T-cell (primary cell): ENCODE measurements at regions not wholly inside any gene's neighbourhood (a gene's known extent, or its start where the extent isn't known, plus 50 kb on each side); places are given as distances from the start of the nearest gene placed in this dataset.

Experiments used
- ATAC-seq, 4 experiments: fragments of 200-7000 bp in 3 of 4; fragments of 150-1000 bp in 1 of 4; cut with Tn5 transposase; replicated peaks in 1 of 4; 1 replicate in 3 of 4; 2 replicates in 1 of 4; pipeline ENCODE4 v1.10.0; 2021; ENCODE audit warnings: moderate library complexity in 3 of 4, mild to moderate bottlenecking in 2 of 4, moderate number of reproducible peaks in 1 of 4
- CTCF ChIA-PET, 2 donors: fragments of 300-600 bp; sonication (Branson Sonifier 250); formaldehyde crosslinking; loops; one replicate each; lab custom pipeline; 2022; ENCODE audit warnings: antibody characterized with exemption in 2 of 2; lab: Charles Lee
- POLR2A ChIA-PET, 2 donors: fragments of 300-600 bp; sonication (Branson Sonifier 250); formaldehyde crosslinking; loops; one replicate each; lab custom pipeline; 2022; ENCODE audit warnings: antibody characterized with exemption in 2 of 2; lab: Charles Lee
- DNase-seq, 35 experiments: peaks; one replicate each; pipeline versions ENCODE4 v3.0.0 to v3.0.0-alpha.2; 2013 to 2023
- H3K27ac ChIP-seq: one replicate; pipeline ENCODE4 v1.5.1; 2013; ENCODE audit warnings: low read length
- H3K27me3 ChIP-seq, 2 experiments: replicated peaks in 1 of 2; 1 replicate in 1 of 2; 2 replicates in 1 of 2; pipeline versions ENCODE4 v1.6.1 to v1.7.0; 2013; ENCODE audit warnings: low read length in 1 of 2, mixed read lengths in 1 of 2; ENCODE audit not compliant: control insufficient read depth in 2 of 2, insufficient read depth in 2 of 2; ENCODE audit errors: extremely low read depth in 1 of 2
- H3K36me3 ChIP-seq, 2 donors: 1 replicate in 1 of 2; 2 replicates in 1 of 2; pipeline versions ENCODE4 v1.6.1 to v1.7.0; 2013; ENCODE audit warnings: low read length in 1 of 2; ENCODE audit not compliant: control insufficient read depth in 2 of 2, insufficient read depth in 1 of 2; ENCODE audit errors: extremely low read depth in 1 of 2
- H3K4me1 ChIP-seq, 2 experiments: 1 replicate in 1 of 2; 2 replicates in 1 of 2; pipeline versions ENCODE4 v1.6.1 to v1.7.0; 2013; ENCODE audit warnings: low read length in 2 of 2, mixed read lengths in 1 of 2; ENCODE audit not compliant: insufficient read depth in 2 of 2, control insufficient read depth in 1 of 2; ENCODE audit errors: extremely low read depth in 1 of 2
- H3K4me3 ChIP-seq, 2 donors: 1 replicate in 1 of 2; 2 replicates in 1 of 2; pipeline versions ENCODE4 v1.5.1 to v1.7.0; 2013; ENCODE audit warnings: mild to moderate bottlenecking in 2 of 2, low read length in 1 of 2, moderate library complexity in 1 of 2; ENCODE audit not compliant: control insufficient read depth in 1 of 2; ENCODE audit errors: extremely low read depth in 1 of 2
- H3K9me3 ChIP-seq: 2 replicates; pipeline ENCODE4 v1.7.0; 2013
- H3K27ac Mint-ChIP-seq, 2 donors: one replicate each; pipeline ENCODE4 v1.8.0; 2020 to 2021; ENCODE audit warnings: mild to moderate bottlenecking in 2 of 2, mixed read lengths in 2 of 2
- H3K27me3 Mint-ChIP-seq, 2 donors: one replicate each; pipeline ENCODE4 v1.8.0; 2021 to 2022; ENCODE audit warnings: mixed read lengths in 2 of 2
- H3K36me3 Mint-ChIP-seq: one replicate; pipeline ENCODE4 v1.8.0; 2021; ENCODE audit warnings: mixed read lengths
- H3K4me1 Mint-ChIP-seq, 3 donors: one replicate each; pipeline ENCODE4 v1.8.0; 2020 to 2022; ENCODE audit warnings: mixed read lengths in 3 of 3, mild to moderate bottlenecking in 1 of 3
- H3K4me3 Mint-ChIP-seq, 3 donors: one replicate each; pipeline ENCODE4 v1.8.0; 2020 to 2022; ENCODE audit warnings: mild to moderate bottlenecking in 3 of 3, mixed read lengths in 3 of 3, moderate library complexity in 3 of 3
- H3K9me3 Mint-ChIP-seq, 3 donors: one replicate each; pipeline ENCODE4 v1.8.0; 2020 to 2022; ENCODE audit warnings: mixed read lengths in 3 of 3
- WGBS: methylation state at CpG from one replicate; pipeline ENCODE4 v1.1.5; 2013; ENCODE audit warnings: missing lambda C conversion rate; ENCODE audit not compliant: insufficient coverage; 5-methylcytosine and 5-hydroxymethylcytosine counted together

GRCh38 chr2:199163613-199164458, 293.9 kb downstream of the SATB2 start:
- Mint-ChIP-seq H3K27ac (no peak overlapping the region), H3K4me1 (no peaks in the 10 kb centered on the region), H3K36me3 (no peaks in the 10 kb centered on the region), H3K4me3 (no peak overlapping the region), H3K9me3 (peaks cover 0 to 5% (median under 1%) of the 10 kb centered on the region in 3 donors), H3K27me3 (peaks cover 0 to 3% of the 10 kb centered on the region in 2 donors)
- Histone ChIP-seq H3K27ac (no peak overlapping the region), H3K9me3 (no peaks in the 10 kb centered on the region), H3K36me3 (no peaks in the 10 kb centered on the region), H3K4me3 (no peak overlapping the region), H3K4me1 (no peaks in the 10 kb centered on the region), H3K27me3 (no peaks in the 10 kb centered on the region)
- ChIA-PET POLR2A (no interaction called here), CTCF (no interaction called here)
- DNase-seq, result no peak
- WGBS, result 77% methylated on average over 3 of the region's 5 CpGs
- no peak for ATAC-seq

DNA sequence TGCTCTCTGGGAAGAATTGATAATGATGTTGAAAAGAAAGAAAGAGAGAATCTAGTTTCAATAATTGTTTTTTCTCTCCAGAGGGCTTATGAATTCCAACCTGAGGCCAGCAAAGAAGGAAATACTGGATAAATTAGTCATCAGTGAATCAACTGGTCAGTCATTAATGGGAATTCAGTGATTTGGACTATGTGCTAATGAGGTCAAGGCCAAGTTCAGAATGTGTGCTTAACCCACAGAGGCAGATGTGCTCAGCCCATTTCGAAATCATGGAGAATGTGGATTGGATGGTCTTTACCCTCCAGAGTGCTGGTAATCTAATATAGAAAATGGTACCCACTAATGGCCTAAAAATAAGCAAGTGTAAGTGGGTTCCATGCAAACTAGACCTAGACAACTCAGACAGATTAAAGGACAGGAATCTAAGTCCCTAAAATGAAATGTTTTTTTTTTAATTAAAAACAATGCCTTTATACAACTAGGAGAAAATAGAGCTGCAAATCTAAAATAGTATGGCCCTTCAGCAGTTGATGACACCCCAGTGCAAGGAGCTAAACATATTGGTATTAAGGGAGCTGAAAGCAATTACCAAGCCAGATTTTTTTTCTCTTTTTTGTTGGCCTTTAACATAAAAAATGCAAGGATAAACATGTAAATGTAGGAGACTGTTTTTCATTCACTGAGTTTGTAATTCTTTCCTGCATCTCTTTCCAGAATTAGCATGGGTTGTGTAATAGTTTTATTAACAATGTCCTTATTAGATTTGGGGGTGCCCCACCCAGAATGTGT, 296.9 kb downstream of the SATB2 start:
- Histone ChIP-seq H3K9me3 (no peaks in the 10 kb centered on the region), H3K36me3 (no peaks in the 10 kb centered on the region), H3K27ac (no peak overlapping the region), H3K27me3 (no peaks in the 10 kb centered on the region), H3K4me3 (no peak overlapping the region), H3K4me1 (no peaks in the 10 kb centered on the region)
- Mint-ChIP-seq H3K9me3 (peaks cover 10 to 16% (median 15%) of the 10 kb centered on the region in 3 donors), H3K4me1 (no peaks in the 10 kb centered on the region), H3K27me3 (peaks cover 0 to 3% of the 10 kb centered on the region in 2 donors), H3K4me3 (no peak overlapping the region), H3K36me3 (no peaks in the 10 kb centered on the region), H3K27ac (no peak overlapping the region)
- WGBS, result no CpG with 5 or more reads among the region's 1 CpG
- ChIA-PET POLR2A (no interaction called here), CTCF (no interaction called here)
- DNase-seq (no peak), ATAC-seq (no peak)

DNA sequence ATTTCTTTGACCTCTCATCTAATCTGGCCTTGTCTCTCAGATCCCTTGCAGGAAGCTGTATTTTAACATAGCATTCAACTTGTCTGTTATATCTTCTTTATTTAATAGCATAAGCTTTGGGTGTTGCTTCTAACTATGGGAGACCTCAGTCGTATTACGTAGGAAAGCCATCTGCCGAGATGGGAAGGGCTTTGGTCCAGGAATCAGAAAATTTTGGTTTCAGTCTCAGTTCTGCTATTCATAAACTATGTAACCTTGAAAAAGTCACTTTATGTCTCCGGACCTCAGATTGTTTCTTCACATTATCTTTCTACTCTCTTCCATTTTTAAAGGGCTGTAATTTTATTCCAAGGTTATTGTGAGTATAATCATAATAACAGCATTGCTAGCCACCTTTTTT, 297.7 kb downstream of the SATB2 start:
- WGBS, result no CpG with 5 or more reads among the region's 4 CpGs
- DNase-seq (no peak), ATAC-seq (no peak)
- Histone ChIP-seq H3K27ac (no peak overlapping the region), H3K4me3 (no peak overlapping the region), H3K27me3 (no peaks in the 10 kb centered on the region), H3K4me1 (no peaks in the 10 kb centered on the region), H3K36me3 (no peaks in the 10 kb centered on the region), H3K9me3 (no peaks in the 10 kb centered on the region)
- Mint-ChIP-seq H3K4me1 (no peaks in the 10 kb centered on the region), H3K4me3 (no peak overlapping the region), H3K27ac (no peak overlapping the region), H3K9me3 (peaks cover 8 to 20% (median 16%) of the 10 kb centered on the region in 3 donors), H3K27me3 (peaks cover 0 to 1% of the 10 kb centered on the region in 2 donors), H3K36me3 (no peaks in the 10 kb centered on the region)
- ChIA-PET CTCF (no interaction called here), POLR2A (no interaction called here)

- no peak for ATAC-seq
- DNase-seq, result no peak
- WGBS, result no CpG with 5 or more reads among the region's 3 CpGs
Observed at GRCh38 chr2:199148076-199148845, 309.5 kb downstream of the SATB2 start.

DNA sequence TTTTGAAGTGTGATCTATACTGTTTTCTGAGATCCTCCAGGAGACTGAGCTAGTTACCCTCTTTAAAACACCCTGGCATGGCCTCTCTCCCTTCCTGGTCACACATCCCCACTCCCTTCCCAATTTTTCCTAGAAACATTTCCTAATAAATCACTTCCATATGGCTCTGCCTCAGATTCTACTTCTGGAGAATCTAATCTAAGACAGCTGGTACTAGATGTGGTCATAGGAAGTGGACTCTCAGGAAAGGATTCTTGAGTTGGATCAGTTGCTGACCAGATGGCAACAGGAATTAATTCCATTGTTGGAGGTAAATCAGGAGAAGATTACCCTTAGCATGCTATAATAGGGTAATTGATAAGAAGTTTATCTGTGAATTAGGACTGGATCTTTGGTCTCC, 310.5 kb downstream of the SATB2 start:
- no peak overlapping the region for H3K27ac ChIP-seq
- no peak overlapping the region for H3K4me3 Mint-ChIP-seq
- H3K36me3 Mint-ChIP-seq, result no peaks in the 10 kb centered on the region
- ChIA-PET CTCF (no interaction called here), POLR2A (no interaction called here)
- peaks cover 0 to 8% (median 2%) of the 10 kb centered on the region in 3 donors for H3K9me3 Mint-ChIP-seq
- no peaks in the 10 kb centered on the region for H3K36me3 ChIP-seq
- H3K4me1 Mint-ChIP-seq, result no peaks in the 10 kb centered on the region
- H3K9me3 ChIP-seq, result no peaks in the 10 kb centered on the region
- no peaks in the 10 kb centered on the region for H3K27me3 ChIP-seq
- ATAC-seq (no peak), DNase-seq (no peak)
- H3K4me3 ChIP-seq, result no peak overlapping the region
- H3K27me3 Mint-ChIP-seq, result no peaks in the 10 kb centered on the region
- no peaks in the 10 kb centered on the region for H3K4me1 ChIP-seq
- H3K27ac Mint-ChIP-seq, result no peak overlapping the region

More at GRCh38 chr2:199148076-199148845, 309.5 kb downstream of the SATB2 start:
- H3K4me1 Mint-ChIP-seq, result no peaks in the 10 kb centered on the region
- ChIA-PET POLR2A (no interaction called here), CTCF (no interaction called here)
- no peaks in the 10 kb centered on the region for H3K36me3 ChIP-seq
- peaks cover 0 to 8% (median 0%) of the 10 kb centered on the region in 3 donors for H3K9me3 Mint-ChIP-seq
- no peaks in the 10 kb centered on the region for H3K27me3 Mint-ChIP-seq
- H3K9me3 ChIP-seq, result no peaks in the 10 kb centered on the region
- H3K27ac ChIP-seq, result no peak overlapping the region
- no peaks in the 10 kb centered on the region for H3K27me3 ChIP-seq
- no peaks in the 10 kb centered on the region for H3K4me1 ChIP-seq
- no peak overlapping the region for H3K4me3 ChIP-seq
- no peak overlapping the region for H3K27ac Mint-ChIP-seq
- H3K4me3 Mint-ChIP-seq, result no peak overlapping the region
- no peaks in the 10 kb centered on the region for H3K36me3 Mint-ChIP-seq

GRCh38 chr2:199144546-199144945, 313.2 kb downstream of the SATB2 start:
- Mint-ChIP-seq H3K27me3 (no peaks in the 10 kb centered on the region), H3K9me3 (peaks cover 0 to 11% (median 3%) of the 10 kb centered on the region in 3 donors), H3K27ac (no peak overlapping the region), H3K4me1 (no peaks in the 10 kb centered on the region), H3K36me3 (no peaks in the 10 kb centered on the region), H3K4me3 (no peak overlapping the region)
- Histone ChIP-seq H3K36me3 (no peaks in the 10 kb centered on the region), H3K4me3 (no peak overlapping the region), H3K4me1 (no peaks in the 10 kb centered on the region), H3K27me3 (no peaks in the 10 kb centered on the region), H3K9me3 (no peaks in the 10 kb centered on the region), H3K27ac (no peak overlapping the region)
- ChIA-PET CTCF (no interaction called here), POLR2A (no interaction called here)
- ATAC-seq (no peak), DNase-seq (no peak)
